Stimulated activated CD4-positive, alpha-beta T cell treated with anti-CD3 and anti-CD28 coated beads, Interleukin-15, amount 100 ng/mL, for 1 hour (primary cell): ENCODE measurements at regions not wholly inside any gene's neighbourhood (a gene's known extent, or its start where the extent isn't known, plus 50 kb on each side); places are given as distances from the start of the nearest gene placed in this dataset.

Experiments
- DNase-seq, 2 donors: peaks; one replicate each; pipeline ENCODE4 v3.0.0-alpha.2; 2020; ENCODE audit warnings: low read depth in 1 of 2, low spot score in 1 of 2

DNA sequence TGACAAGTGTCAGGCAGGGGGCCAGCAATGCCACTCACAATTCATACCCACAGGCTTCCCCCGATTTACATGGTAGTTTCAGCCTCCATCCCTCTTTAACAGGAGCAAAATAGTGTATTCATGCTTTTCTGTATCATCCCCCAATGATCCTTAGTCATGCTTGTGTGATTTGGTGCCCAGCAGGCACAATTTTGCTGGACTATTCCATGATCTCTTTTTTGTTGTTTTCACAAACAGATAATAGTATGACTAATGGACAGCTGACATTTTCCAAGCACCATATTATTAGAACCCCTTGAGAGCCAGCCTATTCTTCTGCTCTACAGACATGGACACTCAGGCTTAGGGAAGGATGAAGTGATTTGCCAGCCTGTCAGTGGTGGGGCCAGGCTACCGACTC is 128.2 kb upstream of the RIPOR2 start:
- no peak for DNase-seq

DNA sequence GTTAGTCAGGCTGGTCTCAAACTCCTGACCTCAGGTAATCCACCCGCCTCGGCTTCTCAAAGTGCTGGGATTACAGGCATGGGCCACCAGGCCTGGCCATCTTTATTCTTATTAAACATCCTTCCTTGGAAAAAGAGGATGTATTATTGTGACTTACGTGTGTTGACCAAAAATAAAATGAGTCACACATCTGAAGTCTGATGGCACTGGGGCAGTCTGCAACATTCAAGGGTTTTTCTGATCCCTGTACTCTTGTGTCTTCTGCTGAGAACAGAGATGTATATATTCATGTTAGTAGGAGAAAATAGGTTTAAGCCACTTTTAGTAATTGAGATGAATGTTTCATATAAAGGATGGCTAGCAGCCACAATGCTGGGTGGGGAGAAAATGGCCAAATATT is 129.9 kb upstream of the RIPOR2 start:
- DNase-seq: no peak

DNA sequence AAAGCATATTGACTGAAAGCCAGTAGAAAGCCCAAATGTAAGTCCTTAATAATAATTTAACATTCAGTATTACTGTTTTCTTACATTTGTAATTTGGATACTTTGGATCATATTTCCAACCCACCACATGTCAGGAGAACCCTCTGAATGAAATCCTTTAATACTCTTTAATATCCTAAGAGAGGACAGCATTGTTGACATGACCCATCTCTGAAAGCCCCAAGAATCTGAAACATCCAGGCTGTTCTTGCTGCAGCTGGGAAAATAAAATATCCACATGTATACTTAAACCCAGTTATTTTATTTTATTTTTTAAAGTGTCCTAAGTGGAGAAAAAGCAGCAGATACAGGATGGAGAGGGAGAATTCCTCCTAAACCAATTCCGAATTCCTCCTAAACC is 130.8 kb upstream of the RIPOR2 start:
- no peak for DNase-seq

DNA sequence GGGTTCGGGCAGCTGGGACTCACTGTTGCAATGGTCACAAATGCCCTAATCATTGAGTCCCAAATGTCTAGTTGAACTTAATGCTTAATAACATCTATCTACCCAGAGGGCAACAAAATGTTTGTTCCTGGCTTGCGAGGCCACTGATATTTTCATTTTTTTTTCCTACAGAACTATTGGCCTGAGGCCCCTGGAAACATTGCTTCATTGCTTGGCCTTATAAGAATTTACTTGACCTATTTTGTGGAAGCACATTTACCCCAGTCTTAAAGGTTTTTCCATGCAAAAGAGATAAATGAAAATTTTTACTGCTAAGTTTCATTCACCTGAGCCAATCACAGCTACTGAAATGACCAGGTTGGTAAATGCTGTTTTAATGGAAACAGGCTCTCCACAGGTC is 133.1 kb upstream of the RIPOR2 start:
- DNase-seq: no peak

DNA sequence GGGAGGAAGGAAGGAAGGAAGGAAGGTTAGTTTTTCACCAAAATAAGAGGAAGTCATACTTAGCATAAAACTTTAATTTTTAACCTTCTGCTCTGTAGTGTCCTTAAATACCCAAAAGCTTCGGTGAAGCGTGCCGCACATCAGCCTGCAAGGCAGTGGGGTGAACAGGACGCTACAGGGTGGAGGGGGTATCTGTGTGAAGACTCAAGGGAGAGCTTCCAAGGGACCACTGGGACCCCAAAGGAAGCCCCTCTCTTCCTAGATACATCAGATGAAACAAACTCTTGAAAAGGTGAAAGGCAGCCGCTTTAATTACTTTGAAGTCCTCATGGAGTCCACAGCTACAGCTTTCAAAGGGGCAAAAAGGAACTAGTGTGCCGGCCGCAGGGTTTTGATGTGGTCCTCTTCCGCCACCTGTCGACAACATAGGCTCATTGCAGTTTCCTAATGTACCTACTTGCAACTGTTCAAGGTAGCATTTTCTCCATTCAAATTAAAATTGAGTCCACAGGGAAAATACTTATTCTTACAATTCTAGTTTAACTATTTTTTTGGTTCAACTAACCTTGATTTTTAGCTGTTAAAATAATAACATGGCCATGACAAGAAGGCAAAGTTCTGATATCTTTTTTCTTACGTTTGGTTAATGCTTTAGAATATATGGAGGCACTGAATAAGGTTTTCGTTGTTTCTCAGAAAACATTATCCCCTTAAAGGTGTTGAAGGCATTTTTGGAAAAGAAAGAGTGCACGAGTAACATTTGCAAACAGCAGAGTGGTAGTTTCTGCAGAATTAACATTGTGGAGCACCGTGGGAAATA is 135.0 kb upstream of the RIPOR2 start:
- peak; percentile 55 to 70 for DNase-seq

DNA sequence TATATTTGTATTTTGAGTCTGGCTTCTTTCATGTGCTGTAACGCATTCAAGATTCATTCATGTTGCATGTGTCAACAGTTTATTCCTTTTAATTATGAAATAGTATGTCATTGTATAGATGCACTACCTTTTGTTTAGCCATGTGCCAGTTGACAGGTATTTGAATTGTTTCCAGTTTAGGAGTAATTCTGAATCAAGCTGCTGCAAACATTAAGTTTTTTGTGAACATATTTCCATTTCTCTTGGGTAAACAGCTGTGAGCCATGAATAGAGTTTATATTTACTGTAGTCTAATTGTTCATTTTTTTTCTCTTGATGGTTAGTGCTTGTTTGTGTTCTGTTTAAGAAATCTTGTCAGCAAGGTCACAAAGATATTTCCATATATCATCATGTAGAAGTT is 142.4 kb upstream of the RIPOR2 start:
- DNase-seq: no peak

DNA sequence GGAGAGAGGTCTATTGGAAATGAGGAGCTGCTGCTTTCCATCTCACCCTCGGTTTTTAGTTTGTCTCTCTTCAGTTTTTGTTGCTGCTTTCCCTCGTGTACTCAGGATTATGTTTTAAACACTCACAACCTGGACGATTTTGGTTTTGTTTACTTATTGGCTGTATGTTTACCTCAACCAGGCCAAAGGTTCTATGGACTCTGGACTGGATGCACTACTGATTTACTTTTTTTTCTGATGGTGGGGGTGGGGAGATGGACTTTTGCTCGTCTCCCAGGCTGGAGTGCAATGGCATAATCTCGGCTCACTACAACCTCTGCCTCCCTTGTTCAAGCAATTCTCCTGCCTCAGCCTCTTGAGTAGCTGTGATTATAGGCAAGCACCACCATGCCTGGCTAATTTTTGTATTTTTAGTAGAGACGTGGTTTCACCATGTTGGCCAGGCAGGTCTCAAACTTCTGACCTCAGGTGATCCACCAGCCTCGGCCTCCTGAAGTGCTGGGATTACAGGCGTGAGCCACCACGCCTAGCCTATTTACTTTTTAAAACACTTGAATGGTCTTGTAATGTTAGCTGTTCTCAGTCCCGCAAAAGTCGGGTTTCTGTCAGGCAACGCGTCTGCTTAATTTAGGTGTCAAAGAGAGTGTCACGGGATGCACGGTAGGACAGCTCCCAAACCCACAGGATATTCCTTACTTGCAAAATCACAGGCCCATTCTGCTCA is 148.2 kb upstream of the RIPOR2 start:
- no peak for DNase-seq

DNA sequence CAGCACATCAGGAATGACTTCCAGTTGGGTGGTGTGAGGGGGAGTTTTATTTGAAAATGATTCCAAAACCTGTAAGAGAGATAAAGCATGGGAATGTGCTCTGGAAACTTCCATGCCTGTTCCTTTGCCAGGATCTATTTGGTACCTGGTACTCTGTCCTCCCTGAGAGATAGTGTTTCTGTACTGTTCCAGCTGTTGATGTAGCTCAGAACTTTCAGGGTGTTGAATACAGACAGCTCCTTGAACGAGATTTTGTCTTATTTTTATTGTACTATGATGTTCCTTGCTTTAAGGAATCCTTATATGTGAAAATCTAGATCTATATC is 148.7 kb upstream of the RIPOR2 start:
- no peak for DNase-seq

DNA sequence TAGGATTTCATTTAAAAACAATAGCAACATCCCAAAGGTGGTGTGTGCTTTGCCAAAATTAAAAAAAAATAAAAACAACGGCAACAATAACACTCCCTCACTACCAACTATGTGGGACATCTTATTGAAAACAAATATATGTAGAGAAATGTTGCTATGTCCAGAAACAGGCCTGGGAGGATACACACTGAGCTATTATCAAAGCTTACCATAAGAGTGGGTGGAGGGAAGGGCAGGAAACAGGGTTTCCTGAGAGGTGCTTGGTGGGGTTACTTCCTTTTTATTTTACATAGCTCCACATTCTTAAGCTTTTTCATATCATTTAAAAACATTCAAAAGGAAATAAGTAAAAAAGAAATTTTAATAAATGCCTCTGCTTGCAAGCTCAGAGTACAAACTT is 150.0 kb upstream of the RIPOR2 start:
- no peak for DNase-seq

DNA sequence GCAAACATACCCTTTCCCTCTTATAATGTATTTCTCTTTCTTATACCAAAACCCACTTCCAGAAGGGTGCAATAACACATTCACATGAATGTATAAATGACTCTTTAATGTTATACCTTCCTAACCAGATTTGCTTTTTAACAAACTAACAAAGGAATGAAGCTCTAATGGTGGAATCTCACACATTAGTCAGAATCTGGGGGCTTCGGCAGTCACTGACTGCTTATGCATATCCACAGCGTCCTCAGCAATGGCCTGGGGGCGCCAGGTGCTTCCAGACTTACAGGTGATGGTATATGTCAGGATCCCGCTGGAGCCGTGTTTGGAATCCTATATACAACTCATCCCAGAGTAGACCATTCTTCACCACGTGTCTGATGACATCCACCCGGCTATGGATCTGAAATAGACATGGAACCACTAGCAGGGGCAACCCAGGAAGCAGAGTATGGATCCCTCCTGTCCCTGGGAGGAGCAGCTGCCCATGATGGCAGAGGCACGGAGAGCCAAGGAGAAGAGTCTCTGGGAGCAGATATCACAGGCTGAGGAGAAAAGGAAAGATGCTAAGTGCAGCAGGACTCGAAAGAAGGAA is 150.8 kb upstream of the RIPOR2 start:
- DNase-seq: no peak

DNA sequence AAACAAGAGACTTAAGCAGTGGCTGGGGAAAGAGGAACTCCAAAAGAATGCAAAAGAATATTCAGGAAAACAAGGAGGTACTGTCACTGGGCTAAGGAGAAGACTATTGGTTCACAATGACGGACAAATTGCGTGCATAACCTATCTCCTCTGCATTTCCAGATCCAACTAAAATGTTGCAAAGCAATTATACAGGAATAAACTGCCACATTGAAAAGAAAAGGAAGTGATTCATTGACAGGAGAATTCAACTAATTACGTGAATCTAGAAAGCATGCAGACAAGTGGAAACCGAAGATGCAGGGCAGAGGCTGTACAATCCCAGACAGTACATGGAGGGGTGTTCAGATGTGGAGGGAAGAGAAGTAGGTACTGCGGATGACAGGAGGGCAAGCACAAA is 152.8 kb upstream of the RIPOR2 start:
- DNase-seq: no peak

DNA sequence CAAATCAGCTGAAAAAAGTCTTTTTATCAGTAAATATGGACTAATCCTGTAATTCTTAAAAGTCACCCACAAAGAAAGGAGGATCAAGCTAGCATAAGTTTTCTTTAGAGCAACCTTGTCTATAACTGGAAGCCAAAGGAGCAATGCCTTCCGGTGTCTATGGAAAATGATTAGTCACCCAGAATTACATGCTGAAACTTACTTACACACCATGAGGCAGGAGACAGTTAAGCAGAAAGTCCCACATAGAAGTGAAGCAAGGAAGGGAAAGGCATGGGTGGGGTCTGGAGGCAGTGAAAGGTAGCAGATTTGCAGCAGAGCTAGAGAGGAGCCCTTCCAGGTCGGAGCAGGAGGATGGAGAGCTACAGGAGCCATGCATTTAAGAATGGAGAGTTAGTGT is 153.7 kb upstream of the RIPOR2 start:
- no peak for DNase-seq

DNA sequence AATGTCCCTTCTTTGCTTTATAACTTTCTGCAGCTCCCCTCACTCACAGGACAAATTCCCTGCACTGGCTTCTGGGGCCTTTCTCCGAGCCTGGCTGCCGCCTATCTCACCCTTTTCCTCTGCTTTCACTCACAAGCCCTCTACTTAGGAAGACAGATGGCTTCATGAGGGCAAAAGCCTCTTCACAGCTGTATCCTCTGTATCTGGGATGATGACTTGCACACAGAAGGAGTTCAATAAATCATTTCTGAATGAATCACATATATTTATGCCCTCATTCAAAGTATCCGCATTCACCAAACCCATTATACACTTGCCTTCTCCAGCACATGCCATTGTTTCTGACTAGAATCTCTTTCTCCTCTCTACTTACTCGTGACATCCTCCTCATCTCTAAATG is 159.0 kb upstream of the RIPOR2 start:
- DNase-seq: no peak

DNA sequence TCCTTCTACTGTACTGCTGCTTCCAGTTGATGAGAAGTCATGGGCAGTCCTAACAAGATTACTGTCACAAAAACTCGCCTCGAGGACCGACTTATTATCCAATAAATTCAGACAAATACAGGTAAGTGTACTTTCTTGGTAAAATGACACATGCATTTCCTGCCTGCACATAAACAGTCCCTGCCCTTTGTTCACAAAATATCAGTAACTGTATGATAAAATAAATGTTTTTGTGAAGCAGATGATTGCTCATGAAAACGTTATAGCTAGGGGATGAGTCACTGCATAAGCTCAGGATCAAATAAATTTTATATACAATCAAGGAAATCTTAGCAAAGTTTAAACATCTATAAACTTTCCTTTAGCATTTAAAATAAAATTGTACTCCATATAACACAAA is 164.5 kb upstream of the RIPOR2 start:
- DNase-seq: no peak

DNA sequence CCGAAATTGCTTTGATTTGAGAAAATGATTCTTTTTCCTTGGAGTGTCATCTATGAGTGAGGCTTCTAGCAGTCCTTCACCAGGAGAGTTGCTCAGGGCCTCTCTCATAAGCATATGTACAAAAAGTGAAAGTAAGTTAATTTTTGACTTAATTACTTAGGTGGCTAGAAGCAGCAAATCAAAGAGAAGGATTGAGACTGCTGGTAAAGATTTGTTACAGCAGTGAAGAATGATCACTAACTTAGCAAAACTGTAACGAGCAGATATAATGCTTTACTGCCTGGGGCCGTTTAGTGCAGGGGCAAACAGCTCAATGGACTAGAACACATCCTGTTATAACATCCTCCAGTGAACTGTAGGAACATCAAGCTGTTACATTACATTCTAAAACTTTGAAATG is 167.8 kb upstream of the RIPOR2 start:
- no peak for DNase-seq

DNA sequence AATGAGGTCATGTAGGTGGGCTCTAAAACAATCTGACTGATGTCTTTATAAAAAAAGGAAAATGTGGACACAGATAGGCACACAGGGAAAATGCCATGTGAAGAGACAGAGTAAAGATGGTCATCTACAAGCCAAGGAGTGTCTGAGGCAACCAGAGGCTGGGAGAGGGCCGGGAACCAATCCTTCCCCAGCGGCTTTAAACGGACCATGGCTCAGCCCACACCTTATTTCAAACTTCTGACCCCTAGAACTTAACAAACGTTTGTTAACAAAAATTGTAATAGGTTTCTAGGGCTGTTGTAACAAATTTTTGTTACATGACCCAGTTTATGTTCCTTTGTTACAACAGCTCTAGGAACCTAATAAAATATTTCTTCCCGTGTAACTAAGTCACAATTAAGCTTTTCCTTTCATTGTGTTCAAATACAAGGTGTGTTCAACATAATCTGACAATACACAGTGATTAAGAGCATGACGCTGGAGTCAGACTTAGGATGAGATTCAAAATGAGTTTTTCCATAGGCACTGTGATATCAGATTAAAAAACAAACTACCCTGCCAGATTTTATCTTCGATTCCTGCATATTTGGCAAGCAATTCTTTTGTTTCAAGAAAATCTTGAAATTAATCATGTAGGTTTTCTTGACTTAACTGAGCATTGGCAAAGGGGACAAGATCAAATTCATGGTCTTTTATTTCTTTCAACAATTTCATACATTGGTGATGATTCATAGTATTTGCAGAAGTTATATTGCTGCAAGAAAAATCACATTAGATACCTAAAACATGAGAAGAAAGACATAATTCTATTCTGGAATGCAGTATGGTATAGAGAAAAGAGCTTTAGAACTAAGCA is 169.5 kb upstream of the RIPOR2 start:
- no peak for DNase-seq

DNA sequence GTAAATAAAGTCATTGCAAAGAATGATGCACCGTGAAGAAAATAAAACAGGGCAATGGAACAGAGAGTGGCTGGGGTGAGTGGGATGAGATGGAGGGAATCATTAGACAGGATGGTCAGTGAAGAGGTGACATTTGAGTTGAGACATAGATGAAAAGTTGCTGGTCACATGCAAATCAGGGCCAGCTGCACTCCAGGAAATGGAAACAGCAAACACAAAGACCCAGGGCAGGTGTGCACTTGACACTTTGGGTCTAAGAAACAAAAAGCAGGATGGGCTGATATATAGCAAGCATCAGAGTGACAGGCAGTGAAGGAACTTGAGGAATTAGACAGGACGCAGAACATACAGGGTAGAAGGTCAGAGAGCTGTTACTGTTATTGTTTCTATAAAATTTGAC is 171.5 kb upstream of the RIPOR2 start:
- DNase-seq: no peak

DNA sequence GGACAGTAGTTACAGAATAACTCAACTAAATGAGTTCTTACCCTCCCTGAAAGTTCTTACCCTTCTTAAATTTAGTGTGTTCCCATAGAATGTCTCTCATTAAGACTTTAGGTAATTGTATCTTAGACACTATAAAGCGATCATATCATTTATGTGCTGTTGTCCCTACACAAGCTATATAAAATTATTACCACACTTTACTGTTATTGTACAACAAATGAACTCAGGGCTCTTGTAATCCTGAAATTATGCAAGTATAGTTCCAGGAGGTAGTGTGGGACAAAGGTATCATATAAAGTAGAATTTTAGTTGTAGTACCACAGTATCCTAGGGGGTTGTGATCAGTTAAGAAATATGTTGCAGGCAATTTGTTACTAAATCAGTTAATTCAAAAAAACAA is 167.4 kb upstream of the CARMIL1 start:
- DNase-seq: no peak

DNA sequence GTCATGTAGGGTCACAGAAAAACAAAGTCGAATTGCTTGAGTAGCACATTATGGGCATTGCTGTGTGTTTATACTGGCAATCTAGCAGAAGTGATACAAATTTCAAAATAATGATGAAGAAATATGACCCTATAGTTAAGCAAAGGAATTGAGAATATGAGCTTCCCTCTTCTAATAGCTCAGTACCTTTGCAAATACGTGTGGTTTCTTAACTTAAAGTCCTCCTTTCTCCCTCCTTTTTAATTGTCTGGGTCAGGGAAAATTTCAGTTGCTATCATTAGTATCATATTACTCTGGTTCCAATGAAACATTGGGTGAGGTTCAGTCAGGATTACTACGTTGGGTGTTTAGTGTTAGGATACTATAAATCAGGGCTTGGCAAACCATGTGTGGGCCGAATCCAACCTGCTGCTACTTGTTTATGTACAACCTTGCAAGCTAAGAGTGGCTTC is 166.8 kb upstream of the CARMIL1 start:
- DNase-seq: no peak

DNA sequence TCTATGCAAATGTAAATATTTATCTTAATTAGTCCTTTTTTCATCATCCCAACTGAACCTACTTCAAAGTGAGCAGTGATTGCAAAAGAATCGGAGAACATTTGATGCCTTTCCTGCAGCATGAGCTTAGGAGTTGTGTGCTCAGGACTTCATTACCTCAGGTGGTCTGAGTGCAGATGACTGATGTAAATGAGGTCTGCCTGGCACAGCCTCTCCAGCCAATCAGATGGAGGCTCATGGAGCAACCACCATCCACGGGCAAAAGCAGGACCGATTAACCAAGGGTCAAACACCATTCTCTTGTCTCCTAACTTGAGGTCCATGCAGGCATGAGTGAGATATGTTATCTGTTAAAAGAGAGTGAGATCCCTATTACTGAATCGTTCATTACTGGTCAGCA is 165.7 kb upstream of the CARMIL1 start:
- no peak for DNase-seq

DNA sequence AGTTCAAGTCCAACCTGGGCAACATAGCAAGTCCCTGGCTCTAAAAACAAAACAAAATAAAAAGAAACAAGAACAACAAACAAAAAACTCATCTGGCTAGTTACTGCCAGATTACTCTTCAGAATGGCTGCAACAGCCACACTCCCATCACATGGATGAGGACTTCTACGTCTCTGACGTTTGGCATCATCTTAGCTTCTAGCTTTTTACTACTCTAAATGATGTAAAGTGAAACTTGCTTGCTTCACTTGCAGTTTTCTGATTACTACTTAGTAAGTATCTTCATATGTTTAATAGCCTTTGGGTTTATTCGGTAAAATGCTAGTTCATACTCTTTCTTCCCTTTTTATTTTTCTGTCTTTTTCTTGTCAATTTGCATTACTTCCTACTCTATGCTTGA is 161.1 kb upstream of the CARMIL1 start:
- no peak for DNase-seq

DNA sequence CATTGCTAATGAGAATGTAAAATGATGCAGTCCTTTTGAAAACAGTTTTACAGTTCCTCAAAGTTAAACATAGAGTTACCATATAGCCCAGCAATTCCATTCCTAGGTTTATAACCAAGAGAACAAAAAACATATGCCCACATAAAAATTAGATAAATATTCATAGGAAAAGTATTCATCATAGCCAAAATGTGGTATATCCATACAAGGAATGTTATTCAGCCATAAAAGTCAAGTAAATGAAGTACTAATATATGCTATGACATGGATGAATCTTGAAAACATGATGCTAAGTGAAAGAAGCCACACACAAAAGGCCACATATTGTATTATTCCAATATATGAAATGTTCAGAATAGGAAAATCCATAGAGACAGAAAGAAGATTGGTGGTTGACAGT is 158.0 kb upstream of the CARMIL1 start:
- no peak for DNase-seq
